HepG2 (cell line): ENCODE measurements at regions not wholly inside any gene's neighbourhood (a gene's known extent, or its start where the extent isn't known, plus 50 kb on each side); places are given as distances from the start of the nearest gene placed in this dataset.

Experiments
- ATAC-seq: fragments of 200-7000 bp; cut with Tn5 transposase; 3 replicates; pipeline ENCODE4 v1.9.1; 2020; ENCODE audit warnings: mild to moderate bottlenecking, moderate library complexity
- BruUV-seq: library from RNA; stranded (reverse); fragments of 400-500 nt; replicated peaks from 2 replicates; lab custom pipeline; 2021; lab: Mats Ljungman, UMichigan
- CTCF ChIA-PET: fragments of 300-600 bp; formaldehyde crosslinking; extraction: SDS; loops from one replicate; lab custom pipeline; 2021; ENCODE audit warnings: low total read pairs, inconsistent platforms, low intra/inter-chr PET ratio; lab: Yijun Ruan, JAX
- POLR2A ChIA-PET: fragments of 350-600 bp; sonication (Branson Sonifier 250); formaldehyde crosslinking; loops from one replicate; lab custom pipeline; 2020; ENCODE audit warnings: antibody characterized with exemption, inconsistent platforms; lab: Yijun Ruan, JAX
- DNase-seq: peaks from one replicate; pipeline ENCODE4 v3.0.0-alpha.2; 2015; ENCODE audit warnings: low spot score
- FAIRE-seq: peaks from 3 replicates; lab custom pipeline; 2011; peaks lifted over from hg19 to GRCh38; lab: Jason Lieb, UNC
- H2AFZ ChIP-seq: one replicate; pipeline ENCODE4 v1.6.1; 2011; ENCODE audit warnings: low read length, inconsistent platforms
- H3K27ac ChIP-seq: fragments of 300-600 bp; 3 replicates; pipeline ENCODE4 v1.8.0; 2011; ENCODE audit warnings: mixed run types, mild to moderate bottlenecking, mixed read lengths, low read length, inconsistent platforms; ENCODE audit not compliant: insufficient read depth; ENCODE audit errors: extremely low read length
- H3K27me3 ChIP-seq, 2 experiments: fragments of 200-600 bp in 1 of 2; 2 replicates in 1 of 2; 3 replicates in 1 of 2; pipeline versions ENCODE4 v1.6.0 to v1.8.0; 2011; ENCODE audit warnings: low read length in 2 of 2, mild to moderate bottlenecking in 2 of 2, moderate library complexity in 2 of 2, inconsistent platforms in 1 of 2; ENCODE audit not compliant: insufficient read depth in 2 of 2, control insufficient read depth in 1 of 2
- H3K36me3 ChIP-seq, 2 experiments: fragments of 200-600 bp in 1 of 2; replicated peaks in 1 of 2; 2 replicates in 1 of 2; 3 replicates in 1 of 2; pipeline versions ENCODE4 v1.5.1 to v1.8.0; 2011; ENCODE audit warnings: low read length in 2 of 2, inconsistent platforms in 1 of 2; ENCODE audit not compliant: insufficient read depth in 2 of 2, control insufficient read depth in 1 of 2
- H3K4me1 ChIP-seq: 2 replicates; pipeline ENCODE4 v1.5.1; 2012; ENCODE audit warnings: low read length, inconsistent platforms; ENCODE audit not compliant: insufficient read depth
- H3K4me2 ChIP-seq: 2 replicates; pipeline ENCODE4 v1.6.0; 2011; ENCODE audit warnings: low read depth, low read length, inconsistent platforms
- H3K4me3 ChIP-seq, 3 experiments: fragments of 200-600 bp in 1 of 3; sonication (generic), shearing (Covaris generic) in 1 of 3; replicated peaks in 1 of 3; 2 replicates each; pipeline ENCODE4 v1.5.1; 2011 to 2016; ENCODE audit warnings: low read length in 3 of 3, inconsistent platforms in 2 of 3, low read depth in 2 of 3, mild to moderate bottlenecking in 2 of 3, control low read depth in 1 of 3, mixed read lengths in 1 of 3; ENCODE audit not compliant: insufficient read depth in 1 of 3
- H3K79me2 ChIP-seq: one replicate; pipeline ENCODE4 v1.6.1; 2011; ENCODE audit warnings: low read length, inconsistent platforms; ENCODE audit not compliant: insufficient read depth
- H3K9ac ChIP-seq: 2 replicates; pipeline ENCODE4 v1.6.0; 2011; ENCODE audit warnings: mild to moderate bottlenecking, low read depth, low read length, inconsistent platforms; ENCODE audit not compliant: insufficient read depth
- H3K9me3 ChIP-seq: 2 replicates; pipeline ENCODE4 v1.5.1; 2012; ENCODE audit warnings: mild to moderate bottlenecking, low read length
- H4K20me1 ChIP-seq: 2 replicates; pipeline ENCODE4 v1.6.0; 2011; ENCODE audit warnings: inconsistent platforms, mild to moderate bottlenecking, low read length, moderate library complexity; ENCODE audit not compliant: insufficient read depth
- HHEX ChIP-seq: IDR thresholded peaks from 2 replicates; pipeline ENCODE4 v1.6.1; 2016; ENCODE audit warnings: control low read depth
- MAFK ChIP-seq, 2 experiments: IDR thresholded peaks in 1 of 2; conservative IDR thresholded peaks in 1 of 2; 2 replicates each; pipeline ENCODE4 v1.6.1; 2011; ENCODE audit warnings: improper control_type of control experiment in 2 of 2, low read length in 2 of 2
- NFYC ChIP-seq: IDR thresholded peaks from 2 replicates; pipeline ENCODE4 v1.6.1; 2016; ENCODE audit warnings: missing genetic modification reagents, missing compliant biosample characterization
- SCMH1 ChIP-seq: sonication (generic); formaldehyde crosslinking; IDR thresholded peaks from 2 replicates; pipeline ENCODE4 v1.9.0; 2021; ENCODE audit warnings: missing genetic modification reagents, mild to moderate bottlenecking, borderline replicate concordance
- SOX6 ChIP-seq, 2 experiments: fragments of 450-650 bp in 1 of 2; sonication (generic) in 1 of 2; formaldehyde crosslinking in 1 of 2; IDR thresholded peaks; 2 replicates each; pipeline versions ENCODE4 v1.4.0 to v1.6.1; 2017 to 2020; ENCODE audit warnings: antibody characterized with exemption in 1 of 2, mild to moderate bottlenecking in 1 of 2, missing genetic modification reagents in 1 of 2
- TAF15 ChIP-seq: fragments of 200-400 bp; formaldehyde crosslinking; IDR thresholded peaks from one replicate; pipeline ENCODE4 v1.6.1; 2018; ENCODE audit warnings: mild to moderate bottlenecking, low read depth, low read length; ENCODE audit not compliant: poor library complexity, severe bottlenecking
- ZEB1 ChIP-seq: IDR thresholded peaks from 2 replicates; pipeline ENCODE4 v1.6.1; 2012; ENCODE audit warnings: mild to moderate bottlenecking, low read depth, inconsistent platforms; ENCODE audit not compliant: insufficient replicate concordance
- ZFAT ChIP-seq: sonication (generic); formaldehyde crosslinking; conservative IDR thresholded peaks from 2 replicates; pipeline ENCODE4 v1.8.1; 2023; ENCODE audit warnings: missing genetic modification reagents, inconsistent platforms
- WGBS: methylation state at CpG from one replicate; pipeline ENCODE4 v1.1.6; 2017; ENCODE audit warnings: low lambda C conversion rate; 5-methylcytosine and 5-hydroxymethylcytosine counted together
- in situ Hi-C: cut with HindIII; loops from 2 replicates; pipeline ENCODE4 v1.10.0; 2017; ENCODE audit warnings: low pct_unique_long_range_greater_than_20kb; ENCODE audit not compliant: extremely low pct_ligation_motif_present
- intact Hi-C: fragments of 100-400 bp; cut with micrococcal nuclease; formaldehyde crosslinking; loops from one replicate; pipeline ENCODE4 v1.10.0; 2022; ENCODE audit not compliant: unreplicated experiment

GRCh38 chr20:53890443-53891305 is 179.7 kb downstream of the BCAS1 start:
- Histone ChIP-seq H3K27ac (no peak overlapping the region), H3K4me2 (no peak overlapping the region), H3K36me3 (no peaks in the 10 kb centered on the region), H3K9ac (no peak overlapping the region), H3K4me3 (no peak overlapping the region), H4K20me1 (no peaks in the 10 kb centered on the region), H3K9me3 (no peaks in the 10 kb centered on the region), H2AFZ (no peak overlapping the region), H3K27me3 (peaks cover 0 to 3% of the 10 kb centered on the region in 2 experiments; a peak in 1 of 5 replicates), H3K79me2 (no peaks in the 10 kb centered on the region), H3K4me1 (peaks cover 39% of the 10 kb centered on the region)
- in situ Hi-C loops, result no loop called here
- intact Hi-C loops, result no loop called here
- CTCF ChIA-PET, result no interaction called here
- WGBS, result 55% methylated on average over 6 of the region's 6 CpGs
- POLR2A ChIA-PET, result no interaction called here
- BruUV-seq, result no TSS peak
- TF ChIP-seq ZEB1 (no peak), MAFK (conservative IDR thresholded peaks at IDR 0.05 in 1 of 2, IDR thresholded peaks at IDR 0.05 in 1 of 2; ENCODE audit: low read length in 2 of 2) (0 out of 4 replicates have a peak, but pooled peaks of 1 of the 2 experiments have one; percentile 9), HHEX (no peak), ZFAT (CRISPR knock-in tag) (no peak), SOX6 (IDR thresholded peaks at IDR 0.05) (no peak), SOX6 (CRISPR knock-in tag; IDR thresholded peaks at IDR 0.05) (no peak), SCMH1 (CRISPR knock-in tag) (no peak), NFYC (CRISPR knock-in tag) (no peak), TAF15 (no peak)
- no peak for ATAC-seq
- no peak for DNase-seq
- no peak for FAIRE-seq
